TTC549 (cell line): ENCODE measurements at regions not wholly inside any gene's neighbourhood (a gene's known extent, or its start where the extent isn't known, plus 50 kb on each side); places are given as distances from the start of the nearest gene placed in this dataset.
"Not testable (repeated sequence)": the region's sequence is repeated elsewhere in the genome, so short reads cannot be mapped to it uniquely, and the experiment has no call there.

Experiments
- FAIRE-seq: peaks from 2 replicates; lab custom pipeline; 2012; peaks lifted over from hg19 to GRCh38; lab: Jason Lieb, UNC

DNA sequence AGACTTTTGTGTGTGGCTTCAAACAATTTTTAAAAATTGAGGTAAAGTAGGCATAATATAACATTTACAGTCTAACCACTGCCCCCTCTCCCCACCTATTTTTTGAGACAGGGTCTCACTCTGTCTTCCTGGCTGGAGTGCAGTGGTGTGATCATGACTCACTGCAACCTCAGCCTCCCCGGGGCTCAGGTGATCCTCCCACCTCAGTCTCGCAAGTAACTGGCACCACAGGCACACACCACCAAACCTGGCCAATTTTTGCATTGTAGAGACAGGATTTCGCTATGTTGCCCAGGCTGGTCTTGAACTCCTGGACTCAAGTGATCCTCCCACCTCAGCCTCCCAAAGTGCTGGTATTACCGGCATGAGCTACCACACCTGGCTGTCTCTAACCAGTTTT lies 161.8 kb downstream of the GOSR1 start:
- not testable (repeated sequence) for FAIRE-seq

- FAIRE-seq = not testable (repeated sequence)
Measured at GRCh38 chr17:30631651-30632050, 154.4 kb downstream of the GOSR1 start.

GRCh38 chr17:30625380-30625779 lies 148.2 kb downstream of the GOSR1 start:
- FAIRE-seq = not testable (repeated sequence)

GRCh38 chr17:30624180-30624579 lies 147.0 kb downstream of the GOSR1 start:
- FAIRE-seq = not testable (repeated sequence)

GRCh38 chr17:30609682-30610081 lies 132.5 kb downstream of the GOSR1 start:
- not testable (repeated sequence) for FAIRE-seq

- FAIRE-seq = no peak
Measured at GRCh38 chr17:30605523-30605922, 128.3 kb downstream of the GOSR1 start.

DNA sequence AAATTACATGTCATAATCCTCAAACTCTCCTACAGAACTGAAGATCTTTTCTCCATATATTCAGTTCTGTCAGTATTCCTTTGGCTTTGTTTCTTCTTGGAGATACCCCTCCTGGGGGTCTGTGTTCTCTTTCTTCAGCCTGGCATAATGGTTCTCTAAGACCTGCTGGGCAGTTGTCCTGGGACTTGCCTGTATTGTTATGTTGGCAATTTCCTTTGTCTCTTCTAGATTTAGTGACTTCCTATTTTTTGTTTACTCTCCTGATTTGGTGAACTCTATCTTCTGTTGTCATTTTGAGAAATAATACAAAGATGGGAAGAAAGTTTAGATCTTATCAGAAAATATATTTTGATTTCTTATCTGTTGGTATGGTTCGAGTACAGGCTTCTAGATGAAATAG lies 127.8 kb downstream of the GOSR1 start:
- FAIRE-seq = no peak

DNA sequence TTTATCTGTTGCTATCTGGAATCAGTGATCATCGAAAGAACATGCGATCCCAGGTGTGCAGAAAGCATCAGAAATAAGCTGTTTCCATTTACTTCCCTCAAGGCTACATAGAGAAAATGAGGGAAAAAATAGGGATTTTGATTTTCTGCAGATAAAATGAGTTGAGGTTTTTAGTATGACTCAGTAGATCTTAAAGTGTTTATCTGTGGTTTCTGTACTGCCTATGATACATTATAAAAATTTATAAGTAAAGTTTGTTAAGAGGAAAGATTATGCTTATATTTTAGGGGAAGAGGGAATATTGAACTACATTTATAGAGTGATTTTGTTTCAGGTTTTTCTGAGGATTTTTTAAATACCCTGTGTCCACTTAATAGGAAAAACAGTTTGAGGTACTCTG lies 125.2 kb downstream of the GOSR1 start:
- not testable (repeated sequence) for FAIRE-seq

DNA sequence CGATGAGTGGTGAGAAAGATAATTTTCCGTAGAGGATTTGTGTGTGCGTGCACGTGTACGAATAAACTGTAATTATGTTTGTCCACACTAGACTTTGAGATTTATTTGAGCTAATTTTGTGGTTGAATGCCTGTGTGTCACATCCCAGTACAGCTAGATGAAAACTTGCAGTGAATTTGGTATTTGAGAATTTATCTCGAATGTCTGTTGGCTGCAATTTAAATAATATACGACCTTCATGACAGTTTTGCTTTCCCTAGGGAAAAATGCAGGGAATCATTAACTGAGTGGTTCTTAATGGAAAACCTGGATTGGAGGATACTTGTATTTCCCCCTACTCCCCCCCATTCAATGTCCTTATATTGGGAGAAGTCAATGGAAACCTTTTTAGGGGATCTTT lies 124.8 kb downstream of the GOSR1 start:
- not testable (repeated sequence) for FAIRE-seq

GRCh38 chr17:30600830-30601494 lies 123.8 kb downstream of the GOSR1 start:
- FAIRE-seq = no peak

- no peak for FAIRE-seq
Measured at GRCh38 chr17:30600060-30600829, 123.0 kb downstream of the GOSR1 start.

DNA sequence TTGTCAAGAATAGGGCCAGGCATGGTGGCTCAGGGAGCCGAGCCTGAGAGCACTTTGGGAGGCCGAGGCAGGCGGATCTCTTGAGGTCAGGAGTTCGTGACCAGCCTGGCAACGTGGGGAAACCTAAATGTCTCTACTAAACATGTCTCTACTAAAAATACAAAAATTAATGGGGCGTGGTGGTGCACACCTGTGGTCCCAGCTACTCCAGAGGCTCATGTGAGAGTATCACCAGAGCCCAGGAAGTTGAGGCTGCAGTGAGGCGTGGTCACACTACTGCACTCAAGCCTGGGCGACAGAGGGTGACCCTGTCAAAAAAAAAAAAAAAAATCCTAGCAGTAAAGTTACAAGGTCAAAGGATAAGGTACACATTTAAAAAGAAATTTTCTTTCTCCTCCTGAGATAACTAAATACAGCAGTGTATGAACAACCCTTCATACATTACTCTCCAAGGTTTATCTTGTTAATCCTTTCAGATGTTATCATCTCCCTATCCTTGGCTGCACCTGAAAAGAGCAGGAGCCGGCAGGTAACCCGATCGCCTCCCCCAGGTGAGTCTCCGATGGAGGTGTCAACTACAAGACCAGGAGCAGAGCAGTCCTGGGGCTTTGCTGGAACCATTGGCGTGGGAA lies 122.3 kb downstream of the GOSR1 start:
- FAIRE-seq = no peak

- no peak for FAIRE-seq
Measured at GRCh38 chr17:30597776-30598288, 120.6 kb downstream of the GOSR1 start.

DNA sequence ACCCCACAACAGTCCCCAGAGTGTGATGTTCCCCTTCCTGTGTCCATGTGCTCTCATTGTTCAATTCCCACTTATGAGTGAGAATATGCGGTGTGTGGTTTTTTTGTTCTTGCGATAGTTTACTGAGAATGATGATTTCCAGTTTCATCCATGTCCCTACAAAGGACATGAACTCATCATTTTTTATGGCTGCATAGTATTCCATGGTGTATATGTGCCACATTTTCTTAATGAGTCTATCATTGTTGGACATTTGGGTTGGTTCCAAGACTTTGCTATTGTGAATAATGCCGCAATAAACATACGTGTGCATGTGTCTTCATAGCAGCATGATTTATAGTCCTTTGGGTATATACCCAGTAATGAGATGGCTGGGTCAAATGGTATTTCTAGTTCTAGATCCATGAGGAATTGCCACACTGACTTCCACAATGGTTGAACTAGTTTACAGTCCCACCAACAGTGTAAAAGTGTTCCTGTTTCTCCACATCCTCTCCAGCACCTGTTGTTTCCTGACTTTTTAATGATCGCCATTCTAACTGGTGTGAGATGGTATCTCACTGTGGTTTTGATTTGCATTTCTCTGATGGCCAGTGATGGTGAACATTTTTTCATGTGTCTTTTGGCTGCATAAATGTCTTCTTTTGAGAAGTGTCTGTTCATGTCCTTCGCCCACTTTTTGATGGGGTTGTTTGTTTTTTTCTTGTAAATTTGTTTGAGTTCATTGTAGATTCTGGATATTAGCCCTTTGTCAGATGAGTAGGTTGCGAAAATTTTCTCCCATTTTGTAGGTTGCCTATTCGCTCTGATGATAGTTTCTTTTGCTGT lies 120.0 kb downstream of the GOSR1 start:
- FAIRE-seq = not testable (repeated sequence)

- FAIRE-seq = not testable (repeated sequence)
Measured at GRCh38 chr17:30594953-30595371, 117.8 kb downstream of the GOSR1 start.

- no peak for FAIRE-seq
Measured at GRCh38 chr17:30594223-30594952, 117.2 kb downstream of the GOSR1 start.

DNA sequence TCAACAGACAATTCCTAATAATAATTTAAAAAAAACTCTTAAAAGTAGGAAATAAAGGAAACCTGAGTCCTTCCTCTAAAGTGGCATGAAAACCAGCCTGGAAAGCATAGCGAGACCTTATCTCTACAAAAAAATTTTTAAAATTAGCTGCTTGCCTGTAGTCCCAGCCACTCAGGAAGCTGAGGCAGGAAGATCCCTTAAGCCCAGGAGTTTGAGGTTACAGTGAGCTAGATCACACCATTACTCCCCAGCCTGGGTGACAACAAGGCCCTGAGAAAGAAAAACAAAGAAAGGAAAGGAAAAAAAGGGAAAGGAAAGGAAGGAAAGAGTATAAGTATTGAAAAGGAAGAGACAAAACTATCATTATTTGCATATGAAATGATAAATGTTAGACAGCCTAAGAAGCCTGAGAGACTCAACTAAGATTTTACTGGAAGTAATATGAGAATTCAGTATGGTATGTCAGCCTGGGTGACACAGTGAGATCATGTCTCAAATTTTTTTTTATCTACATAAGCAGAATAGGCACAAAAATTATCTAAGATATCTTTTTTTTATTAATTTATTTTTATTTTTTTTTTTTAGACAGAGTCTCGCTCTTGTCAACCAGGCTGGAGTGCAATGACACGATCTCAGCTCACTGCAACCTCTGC lies 113.0 kb downstream of the GOSR1 start:
- FAIRE-seq = no peak

DNA sequence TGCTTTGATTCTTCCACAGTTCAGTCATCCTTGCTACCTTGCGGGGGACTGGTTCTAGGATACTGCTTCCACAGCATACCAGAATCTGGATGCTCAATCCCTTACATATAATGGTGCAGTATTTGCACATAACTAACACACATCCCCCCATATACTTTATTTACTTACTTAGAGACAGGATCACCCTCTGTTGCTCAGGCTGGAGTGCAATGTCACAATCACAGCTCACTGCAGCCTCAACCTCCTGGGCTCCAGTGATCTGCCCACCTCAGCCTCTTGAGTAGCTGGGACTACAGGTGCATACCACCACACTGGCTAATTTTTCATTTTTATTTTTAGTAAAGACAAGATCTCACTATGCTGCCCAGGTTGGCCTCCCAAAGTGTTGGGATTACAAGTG lies 112.2 kb downstream of the GOSR1 start:
- FAIRE-seq = no peak

DNA sequence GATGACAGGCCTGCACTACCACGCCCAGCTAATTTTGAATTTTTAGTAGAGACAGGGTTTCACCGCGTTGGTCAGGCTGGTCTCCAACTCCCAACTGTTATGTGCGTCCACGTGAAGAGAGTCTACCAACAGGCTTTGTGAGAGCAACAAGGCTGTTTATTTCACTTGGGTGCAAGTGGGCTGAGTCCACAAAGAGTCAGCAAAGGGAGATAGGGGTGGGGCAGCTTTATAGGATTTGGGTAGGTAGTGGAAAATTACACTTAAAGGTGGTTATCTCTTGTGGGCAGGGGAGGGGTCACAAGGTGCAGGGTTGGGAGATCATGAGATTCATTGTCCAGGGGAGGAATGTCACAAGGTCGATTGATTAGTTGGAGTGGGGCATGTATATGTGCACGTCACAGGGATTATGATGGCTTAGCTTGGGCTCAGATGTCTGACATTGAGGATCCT lies 111.6 kb downstream of the GOSR1 start:
- FAIRE-seq = no peak

- no peak for FAIRE-seq
Measured at GRCh38 chr17:30586818-30587595, 109.8 kb downstream of the GOSR1 start.
